ENCODE measurements at regions not wholly inside any gene's neighbourhood (a gene's known extent, or its start where the extent isn't known, plus 50 kb on each side); places are given as distances from the start of the nearest gene placed in this dataset.

- TF ChIP-seq, protein P1, sequence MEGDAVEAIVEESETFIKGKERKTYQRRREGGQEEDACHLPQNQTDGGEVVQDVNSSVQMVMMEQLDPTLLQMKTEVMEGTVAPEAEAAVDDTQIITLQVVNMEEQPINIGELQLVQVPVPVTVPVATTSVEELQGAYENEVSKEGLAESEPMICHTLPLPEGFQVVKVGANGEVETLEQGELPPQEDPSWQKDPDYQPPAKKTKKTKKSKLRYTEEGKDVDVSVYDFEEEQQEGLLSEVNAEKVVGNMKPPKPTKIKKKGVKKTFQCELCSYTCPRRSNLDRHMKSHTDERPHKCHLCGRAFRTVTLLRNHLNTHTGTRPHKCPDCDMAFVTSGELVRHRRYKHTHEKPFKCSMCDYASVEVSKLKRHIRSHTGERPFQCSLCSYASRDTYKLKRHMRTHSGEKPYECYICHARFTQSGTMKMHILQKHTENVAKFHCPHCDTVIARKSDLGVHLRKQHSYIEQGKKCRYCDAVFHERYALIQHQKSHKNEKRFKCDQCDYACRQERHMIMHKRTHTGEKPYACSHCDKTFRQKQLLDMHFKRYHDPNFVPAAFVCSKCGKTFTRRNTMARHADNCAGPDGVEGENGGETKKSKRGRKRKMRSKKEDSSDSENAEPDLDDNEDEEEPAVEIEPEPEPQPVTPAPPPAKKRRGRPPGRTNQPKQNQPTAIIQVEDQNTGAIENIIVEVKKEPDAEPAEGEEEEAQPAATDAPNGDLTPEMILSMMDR (conservative IDR thresholded peaks at IDR 0.05): no peak
- no peak for TF ChIP-seq EZH2 (IDR thresholded peaks at IDR 0.05; ENCODE audit: low read depth)
These were observed 470.6 kb downstream of the MAFB start for GRCh38 chr20:40218316-40218969.
